Suppressor macrophage treated with lipopolysaccharide for 1 hour (primary cell): ENCODE measurements at regions not wholly inside any gene's neighbourhood (a gene's known extent, or its start where the extent isn't known, plus 50 kb on each side); places are given as distances from the start of the nearest gene placed in this dataset.
"Not testable (repeated sequence)": the region's sequence is repeated elsewhere in the genome, so short reads cannot be mapped to it uniquely, and the experiment has no call there.

Experiments used
- DNase-seq, 3 donors: peaks; one replicate each; pipeline ENCODE4 v3.0.0-alpha.2; 2020 to 2022

DNA sequence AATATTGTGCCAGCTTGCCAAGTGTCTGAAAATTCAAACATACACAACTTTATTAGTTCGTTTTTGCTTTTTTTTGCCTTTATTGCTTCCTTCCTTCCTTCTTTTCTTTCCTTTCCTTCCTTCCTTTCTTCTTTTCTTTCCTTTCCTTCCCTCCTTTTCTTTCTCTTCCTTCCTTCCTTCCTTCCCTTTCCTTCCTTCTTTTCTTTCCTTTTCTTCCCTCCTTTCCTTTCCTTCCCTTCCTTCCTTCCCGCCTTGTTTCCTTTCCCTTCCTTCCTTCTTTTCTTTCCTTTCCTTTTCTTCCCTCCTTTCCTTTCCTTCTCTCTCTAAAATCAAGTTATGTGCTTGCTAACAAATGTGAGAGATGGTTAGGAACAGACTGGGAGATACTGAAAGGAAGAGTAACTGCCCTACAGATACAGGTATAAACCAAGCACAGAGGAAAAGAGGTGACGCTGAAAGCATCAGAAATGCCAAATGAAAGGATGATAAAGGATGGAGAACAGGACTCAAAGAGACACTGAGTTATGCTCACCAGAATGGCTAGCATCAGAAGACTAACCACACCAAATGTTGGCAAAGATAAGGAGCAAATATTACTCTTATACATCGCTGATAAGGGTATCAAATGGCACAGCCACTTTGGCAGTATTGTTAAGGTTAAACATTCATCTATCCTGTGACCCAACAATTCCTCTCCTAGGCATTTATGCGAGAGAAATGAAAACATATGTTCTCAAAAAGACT lies 151.6 kb downstream of the MREG start:
- DNase-seq = no peak

- DNase-seq = no peak
Measured at GRCh38 chr2:215856080-215856479, 157.3 kb downstream of the MREG start.

GRCh38 chr2:215855308-215855707 lies 158.0 kb downstream of the MREG start:
- DNase-seq = not testable (repeated sequence)

- DNase-seq = no peak
Measured at GRCh38 chr2:215854008-215854407, 159.3 kb downstream of the MREG start.

DNA sequence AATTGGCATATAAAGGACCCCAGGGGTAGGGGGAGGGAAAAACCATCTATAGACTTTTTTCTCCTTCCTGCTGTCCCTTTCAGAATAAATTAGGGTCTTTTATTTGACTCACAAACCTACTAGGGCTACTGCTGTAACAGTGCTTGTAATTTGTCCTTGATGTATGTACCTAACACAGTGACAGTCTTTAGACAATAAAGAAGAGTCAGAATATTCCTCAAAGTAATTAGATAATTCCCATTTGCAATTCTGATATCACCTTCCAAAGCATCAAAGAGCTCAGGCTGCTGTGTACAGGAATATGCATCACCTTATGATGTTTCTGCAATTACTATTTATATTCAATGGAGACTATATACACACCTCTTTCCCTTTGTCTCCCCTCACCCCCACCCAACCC lies 161.7 kb downstream of the MREG start:
- no peak for DNase-seq

DNA sequence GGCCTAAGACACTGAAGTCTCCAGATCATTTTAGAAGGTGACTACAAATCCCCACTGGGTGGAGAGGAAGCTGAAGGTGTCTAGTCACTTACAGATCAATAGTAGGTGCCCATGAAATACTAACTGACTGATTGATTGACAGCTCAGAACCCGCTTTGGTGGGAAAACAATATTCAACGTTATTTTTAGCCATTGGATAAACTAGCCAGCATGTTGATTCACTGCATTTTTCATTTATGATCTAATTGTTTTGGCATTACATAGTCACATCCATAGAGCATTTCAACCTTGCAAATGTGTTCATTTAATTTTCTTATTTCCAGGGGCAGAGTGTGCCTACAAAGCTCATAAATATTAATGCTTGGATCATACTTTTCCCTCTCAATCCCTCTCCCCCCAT lies 162.3 kb downstream of the MREG start:
- no peak for DNase-seq

GRCh38 chr2:215850380-215850779 lies 163.0 kb downstream of the MREG start:
- no peak for DNase-seq

DNA sequence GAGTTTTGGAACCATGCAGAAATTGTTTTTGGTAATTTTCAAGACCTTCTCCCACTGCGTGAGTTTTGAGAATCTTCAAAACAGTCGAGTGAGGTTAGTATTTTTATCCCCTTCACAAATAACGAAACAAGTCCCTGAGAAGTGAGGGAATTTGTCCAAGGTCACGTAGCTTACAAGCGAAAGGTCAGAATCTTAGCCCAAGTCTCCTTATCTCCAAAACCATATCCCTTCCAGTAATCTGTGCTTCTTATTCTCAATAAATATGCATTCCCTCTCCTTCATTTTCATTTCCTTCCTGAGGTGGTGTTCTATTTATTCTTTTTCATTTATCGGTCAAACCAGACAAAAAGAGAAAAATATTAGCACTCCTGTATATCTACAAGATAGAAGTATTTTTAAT lies 163.6 kb downstream of the MREG start:
- DNase-seq = no peak

DNA sequence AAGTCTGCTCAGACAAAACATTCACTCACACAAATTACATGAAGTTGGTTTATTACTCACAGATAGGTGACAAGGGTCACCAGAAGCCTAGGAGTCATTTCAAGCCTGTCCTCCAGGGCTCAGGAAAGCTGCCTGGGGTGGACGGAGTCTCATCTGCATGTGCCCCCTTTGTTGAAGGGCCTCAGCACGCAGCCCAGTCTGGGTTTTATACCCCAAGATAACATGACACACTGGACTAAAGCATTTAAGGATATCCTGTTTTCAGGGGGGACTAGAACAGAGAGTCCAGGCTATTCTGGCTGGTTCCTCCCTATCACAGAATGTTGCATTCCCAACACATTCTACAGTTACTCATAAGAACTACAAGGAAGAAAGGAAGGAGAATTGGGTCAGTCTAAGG lies 164.7 kb downstream of the MREG start:
- no peak for DNase-seq

DNA sequence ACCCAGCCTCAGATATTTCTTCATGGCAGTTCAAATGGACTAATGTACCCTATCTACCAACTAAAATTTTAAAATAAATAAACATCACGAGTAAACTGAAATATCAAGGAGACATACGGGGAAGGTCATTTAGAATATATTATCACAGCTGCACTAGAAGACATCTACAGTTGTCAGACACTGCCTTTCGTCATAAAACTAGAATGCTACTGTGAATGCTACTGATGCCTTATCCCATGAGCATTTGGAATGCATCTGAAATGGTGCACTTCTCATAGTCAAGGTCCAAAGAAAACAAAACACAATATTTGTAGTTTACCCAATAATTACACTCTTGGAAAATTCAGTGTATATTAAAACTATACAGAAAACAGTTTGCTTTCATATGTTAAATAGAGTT lies 165.2 kb downstream of the MREG start:
- DNase-seq = no peak

GRCh38 chr2:215847718-215848117 lies 165.6 kb downstream of the MREG start:
- peak in 2 of 3 donors; percentile 26 to 34 for DNase-seq

GRCh38 chr2:215847056-215847455 lies 166.3 kb downstream of the MREG start:
- DNase-seq = no peak

DNA sequence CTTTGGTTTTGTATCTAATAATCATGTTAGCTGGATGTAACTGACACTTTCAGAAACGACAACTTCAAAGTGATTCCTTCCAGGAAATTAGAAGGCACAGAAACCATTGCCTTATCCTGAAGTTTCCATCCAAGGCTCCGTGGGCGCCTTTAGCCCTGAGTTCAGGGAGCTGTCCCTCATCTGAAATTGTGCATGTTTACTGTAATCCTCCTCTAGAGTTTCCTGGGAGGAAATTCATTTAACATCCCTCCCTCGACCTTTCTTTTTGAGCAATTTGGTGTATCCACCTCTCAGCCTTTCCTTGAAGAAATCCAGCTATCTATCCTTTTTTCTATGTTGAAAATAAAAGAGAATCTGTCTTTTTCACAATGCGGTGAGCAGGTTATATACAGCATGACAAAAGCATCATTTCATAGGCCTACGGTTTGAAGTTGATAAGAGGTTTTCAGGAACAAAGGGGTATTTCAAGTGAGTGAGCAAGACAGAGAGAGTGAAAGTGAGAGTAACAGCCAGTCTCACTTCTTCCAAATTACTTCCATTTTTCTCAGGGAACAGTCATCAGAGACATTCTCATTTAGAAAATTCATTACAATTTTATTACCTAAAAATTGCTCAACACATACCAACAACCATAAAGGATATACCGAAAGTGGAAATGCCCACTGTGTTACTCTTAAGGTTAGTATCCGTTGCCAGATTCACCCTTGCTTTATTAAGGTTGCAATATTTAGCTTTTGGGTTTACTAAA lies 167.3 kb downstream of the MREG start:
- peak; percentile 52 to 87 (median 78) for DNase-seq

DNA sequence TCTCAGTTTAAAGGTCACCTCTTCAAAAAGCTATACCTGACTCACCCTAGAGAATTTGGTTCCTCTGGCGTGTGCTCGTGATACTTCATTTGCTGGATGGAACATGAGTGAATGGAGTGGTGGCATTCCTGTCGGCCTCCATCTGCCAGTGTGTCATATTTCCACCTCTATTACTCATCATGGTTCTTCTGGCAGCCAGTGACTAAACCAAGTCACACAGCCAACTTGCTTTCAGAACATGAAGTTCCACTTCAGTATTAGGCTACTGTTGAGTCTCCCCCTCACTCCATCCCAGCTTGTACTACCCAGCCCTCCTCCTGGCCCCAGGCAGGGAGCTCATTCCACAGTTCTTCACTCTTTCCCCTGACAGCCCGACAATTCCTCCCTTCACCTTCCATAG lies 169.8 kb downstream of the MREG start:
- DNase-seq = peak; percentile 70 to 88 (median 88)

DNA sequence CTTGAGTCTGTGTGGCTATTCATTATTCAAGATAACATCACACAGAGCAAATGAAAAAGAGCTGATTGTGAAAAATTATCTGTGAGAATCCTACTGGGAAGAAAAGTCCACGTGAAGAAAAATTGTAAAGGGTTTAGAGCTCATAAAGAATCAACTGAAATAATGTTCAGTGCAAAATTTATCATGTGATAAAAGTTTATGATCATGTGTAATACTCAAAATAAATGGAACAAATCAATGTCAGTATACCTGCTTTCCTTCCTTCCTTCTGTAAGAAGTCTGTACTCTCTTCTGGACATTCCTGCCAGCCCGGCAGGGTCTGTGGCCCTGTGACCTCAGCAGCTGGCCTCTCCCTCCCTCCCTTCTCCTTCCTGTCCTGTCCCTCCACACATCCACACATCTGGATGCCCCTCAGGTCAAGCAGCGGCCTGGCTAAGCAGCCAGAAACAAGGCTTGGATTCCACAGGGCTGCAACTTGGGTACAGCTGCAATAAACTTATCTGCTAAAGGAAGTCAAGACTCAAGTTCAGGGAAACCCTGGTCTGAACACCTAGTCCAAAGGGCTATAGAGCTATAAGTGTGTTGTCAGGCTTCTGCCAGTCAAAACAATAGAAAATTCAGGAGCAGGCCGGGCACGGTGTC lies 172.1 kb downstream of the MREG start:
- DNase-seq = no peak

DNA sequence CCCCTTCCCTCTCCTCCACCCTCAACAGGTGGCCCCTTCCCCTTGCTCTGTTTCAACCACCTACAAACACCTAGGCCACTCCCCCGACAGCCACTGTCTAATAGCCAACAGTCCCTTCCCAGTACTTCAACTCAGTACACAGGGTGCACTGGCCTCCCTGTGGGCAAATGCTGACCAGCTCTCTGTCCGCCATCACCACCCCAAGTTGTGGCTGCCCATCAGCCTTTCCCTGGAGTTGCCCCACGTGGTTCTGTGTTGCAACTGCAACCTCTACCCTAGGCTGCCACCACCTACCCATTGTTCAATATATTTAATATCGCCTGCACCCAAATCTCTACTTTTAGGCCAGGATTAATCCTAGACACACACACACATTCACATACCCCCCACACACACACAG lies 173.5 kb downstream of the MREG start:
- DNase-seq = no peak

DNA sequence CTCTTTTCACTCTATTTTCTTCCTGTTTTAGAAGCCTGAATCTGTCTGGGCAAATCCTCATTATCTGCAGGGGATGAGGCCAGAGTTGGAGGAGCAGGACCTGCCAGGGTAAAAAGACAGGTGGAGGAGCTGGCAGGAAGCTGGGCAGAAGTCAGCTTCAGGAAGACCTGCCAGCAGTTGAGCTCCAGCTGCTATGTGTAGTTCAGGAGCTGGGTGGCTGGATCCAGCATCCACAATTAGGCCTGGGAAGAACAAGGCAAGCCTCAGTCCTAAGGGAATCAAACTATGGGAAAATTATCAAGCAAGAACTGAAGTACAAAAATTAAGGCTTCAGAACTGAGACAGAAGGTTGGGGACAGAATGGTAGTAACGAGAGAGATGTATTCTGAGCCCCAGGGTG lies 174.0 kb downstream of the MREG start:
- no peak for DNase-seq

DNA sequence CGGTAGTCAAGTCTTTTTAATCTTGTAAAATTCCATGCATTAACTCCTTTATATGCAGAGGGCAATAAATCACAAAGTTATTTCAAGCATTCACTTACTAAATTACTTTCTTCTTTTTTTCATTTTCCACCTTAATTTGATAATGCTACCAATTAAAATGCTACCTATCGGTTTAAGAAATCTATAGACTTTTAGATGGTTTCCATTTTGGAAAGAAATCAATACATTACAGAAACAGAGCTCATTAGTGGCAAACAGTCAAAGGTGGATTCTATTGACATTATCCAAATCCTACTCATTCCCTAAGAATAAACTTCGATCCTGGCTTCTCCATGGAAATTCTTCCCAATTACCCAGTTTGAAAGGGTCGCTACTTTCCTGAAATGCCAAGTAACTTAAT lies 176.5 kb downstream of the MREG start:
- DNase-seq = no peak

DNA sequence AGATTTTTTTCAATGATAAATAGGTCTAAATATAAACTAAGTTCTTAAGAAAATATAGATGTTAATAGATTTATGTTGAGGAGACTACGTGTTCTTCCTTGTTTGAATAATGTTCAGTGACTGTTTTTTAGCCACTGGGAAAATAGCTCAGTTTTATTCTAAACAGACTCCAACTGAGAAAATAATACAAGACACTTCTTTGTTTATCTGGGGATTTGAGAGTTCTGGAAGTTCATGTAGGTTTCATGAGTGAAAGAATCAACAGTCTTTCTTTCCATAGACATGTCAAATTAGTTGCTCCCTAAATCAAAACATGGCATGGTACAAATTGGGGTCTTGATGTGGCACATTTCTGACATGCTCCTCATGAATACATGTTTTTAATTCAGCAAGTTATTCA lies 177.7 kb downstream of the MREG start:
- no peak for DNase-seq

DNA sequence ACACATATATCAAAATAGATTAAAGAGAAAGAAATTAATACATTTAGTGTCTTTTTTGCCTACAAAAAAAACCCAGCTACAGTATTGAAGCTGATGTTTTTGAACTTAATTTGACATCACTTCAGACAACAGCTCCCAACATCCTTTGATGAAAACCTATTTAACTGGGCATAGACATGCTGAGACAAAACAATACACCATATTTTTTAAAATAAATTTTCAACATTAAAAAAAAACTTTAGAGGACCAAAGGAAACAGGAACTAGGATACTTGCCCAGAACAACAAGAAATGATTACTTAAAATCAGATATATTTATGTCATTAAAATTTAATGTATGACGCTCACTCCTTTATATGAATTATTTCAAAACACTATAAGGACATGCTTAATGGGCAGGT lies 178.1 kb downstream of the MREG start:
- DNase-seq = no peak

GRCh38 chr2:215833531-215834162 lies 179.7 kb downstream of the MREG start:
- no peak for DNase-seq

GRCh38 chr2:215832791-215833190 lies 180.6 kb downstream of the MREG start:
- DNase-seq = peak; percentile 42 to 55 (median 47)

DNA sequence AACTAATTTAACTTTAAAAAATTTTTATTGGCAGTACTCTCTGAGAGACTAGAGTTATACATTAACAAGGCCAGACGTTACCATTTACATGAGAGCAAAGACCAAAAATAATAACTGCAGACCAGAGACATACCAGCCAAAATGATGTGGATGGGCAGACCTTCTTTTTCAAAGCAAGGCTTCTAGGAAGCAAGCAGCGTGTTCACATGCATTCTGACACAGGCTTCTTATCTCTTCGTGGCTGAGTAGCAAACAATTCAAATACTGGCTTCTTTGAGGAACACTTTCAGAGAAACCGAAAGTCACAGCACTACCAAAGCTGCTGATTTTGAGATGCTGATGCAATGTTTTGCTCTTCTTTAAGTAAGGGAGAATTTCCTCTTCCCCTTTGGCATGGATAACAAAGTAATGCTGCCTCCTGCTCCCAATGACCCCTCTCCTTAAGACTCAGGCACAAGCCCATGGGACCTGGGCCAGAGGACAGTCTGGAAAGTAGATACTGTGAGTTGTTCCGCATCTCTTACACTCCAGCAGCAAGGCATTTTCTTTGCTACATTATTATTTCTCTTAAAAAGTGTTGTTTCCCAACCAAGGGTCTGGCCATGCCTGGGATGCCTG lies 181.9 kb downstream of the MREG start:
- DNase-seq = peak; percentile 56 to 75 (median 68)
